Activated CD4-positive, CD25-positive, alpha-beta regulatory T cell (primary cell): ENCODE measurements at regions not wholly inside any gene's neighbourhood (a gene's known extent, or its start where the extent isn't known, plus 50 kb on each side); places are given as distances from the start of the nearest gene placed in this dataset.
"Not testable (repeated sequence)": the region's sequence is repeated elsewhere in the genome, so short reads cannot be mapped to it uniquely, and the experiment has no call there.

ENCODE experiments used
- DNase-seq, 4 experiments: peaks; one replicate each; lab custom pipeline; 2025; lab: John Stamatoyannopoulos, UW

- DNase-seq, result no peak
These were observed 195.7 kb downstream of the LRATD1 start for GRCh38 chr2:14828223-14828622.

DNA sequence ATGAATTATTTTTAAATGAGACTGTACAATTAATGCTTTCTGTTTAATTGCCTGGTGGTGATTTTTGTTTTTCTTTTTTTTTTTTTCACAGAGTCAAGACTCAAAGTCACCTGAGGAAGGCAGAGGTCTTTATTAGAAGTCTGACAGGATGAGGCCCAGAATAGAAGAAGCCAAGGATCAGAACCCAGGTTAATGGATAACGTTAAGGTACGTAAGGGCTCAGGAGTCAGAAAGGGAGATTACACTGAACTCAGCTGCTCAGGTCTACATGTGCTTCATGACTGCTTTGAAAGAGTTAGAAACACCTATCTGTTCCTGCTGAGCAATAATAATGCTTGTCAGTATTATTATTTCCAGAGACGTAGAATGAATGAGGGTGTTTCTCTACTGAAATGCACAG, 196.5 kb downstream of the LRATD1 start:
- no peak for DNase-seq

- DNase-seq, result no peak
These were observed 198.9 kb downstream of the LRATD1 start for GRCh38 chr2:14831458-14831857.

GRCh38 chr2:14843507-14844204, 211.1 kb downstream of the LRATD1 start:
- DNase-seq, result no peak

GRCh38 chr2:14855751-14856150, 223.2 kb downstream of the LRATD1 start:
- no peak for DNase-seq

GRCh38 chr2:14861181-14861580, 228.7 kb downstream of the LRATD1 start:
- DNase-seq, result no peak

- DNase-seq, result no peak
These were observed 234.3 kb downstream of the LRATD1 start for GRCh38 chr2:14866736-14867352.

GRCh38 chr2:14867853-14868252, 235.3 kb downstream of the LRATD1 start:
- DNase-seq, result no peak

GRCh38 chr2:14872779-14873325, 240.3 kb downstream of the LRATD1 start:
- DNase-seq, result no peak

DNA sequence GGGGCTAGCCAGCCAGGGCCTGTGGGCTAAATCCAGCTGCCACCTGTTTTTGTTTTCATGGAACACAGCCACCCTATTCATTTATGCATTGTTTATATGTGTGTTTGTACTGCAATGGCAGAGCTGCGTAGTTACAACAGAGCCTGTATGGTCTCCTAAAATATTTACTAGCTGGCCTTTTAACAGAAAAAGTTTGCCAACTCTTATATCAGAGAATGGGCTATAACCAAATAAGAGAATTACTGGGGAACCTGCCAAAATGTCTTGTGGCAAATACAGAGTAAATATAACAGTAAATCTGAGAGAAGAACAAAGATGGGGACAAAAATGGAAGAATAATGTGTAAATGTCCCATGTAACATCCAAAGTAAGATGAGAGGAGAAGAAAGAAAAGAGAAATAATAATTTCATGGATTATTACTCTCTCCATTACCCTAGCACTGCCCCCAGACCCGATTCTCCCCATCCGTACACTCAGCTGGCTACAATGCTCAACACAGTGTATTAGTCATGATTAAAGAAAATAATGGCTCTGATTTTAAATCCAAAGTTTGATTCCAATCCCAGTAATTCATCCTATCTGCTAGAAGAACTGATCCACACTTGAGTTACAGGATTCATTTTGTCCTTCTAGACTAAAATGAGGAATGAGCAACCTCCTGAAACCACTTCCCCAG, 249.3 kb downstream of the LRATD1 start:
- DNase-seq, result no peak

DNA sequence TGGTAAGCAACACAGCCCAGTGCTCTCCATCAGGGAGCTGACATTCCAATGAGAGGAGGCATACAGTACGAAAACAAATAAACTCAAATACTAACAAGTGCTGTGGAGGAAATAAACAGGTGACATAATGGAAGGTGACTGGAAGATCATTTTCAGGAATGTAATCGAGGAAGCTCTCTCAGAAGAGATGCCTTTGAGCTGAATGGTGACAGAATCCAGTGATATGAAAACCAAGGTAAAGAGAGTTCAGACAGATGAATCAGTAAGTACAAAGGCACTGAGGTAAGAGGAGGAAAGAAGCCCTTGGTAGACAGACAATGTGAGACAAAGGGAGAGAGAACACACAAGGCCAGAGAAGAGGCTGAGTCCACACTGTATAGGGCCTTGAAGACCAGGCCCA, 252.1 kb downstream of the LRATD1 start:
- DNase-seq, result no peak

DNA sequence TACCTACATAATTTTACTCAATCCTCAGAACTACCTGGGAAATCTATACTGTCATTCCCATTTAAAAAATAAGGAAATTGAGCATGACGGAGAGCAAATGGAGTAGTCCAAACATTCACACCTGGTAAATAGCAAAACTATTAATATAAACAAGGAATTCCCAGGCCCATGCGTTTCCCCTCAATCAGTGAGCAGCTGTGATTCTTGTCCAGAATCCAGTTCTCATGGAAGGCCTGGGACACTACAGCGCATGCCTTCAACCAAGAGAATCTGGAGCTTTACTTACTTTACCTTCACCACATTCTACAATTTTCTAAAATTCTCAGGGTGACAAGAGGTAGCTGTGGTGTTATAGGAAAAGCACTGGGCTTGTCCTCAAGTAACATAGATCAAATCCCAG, 259.0 kb downstream of the LRATD1 start:
- no peak for DNase-seq

DNA sequence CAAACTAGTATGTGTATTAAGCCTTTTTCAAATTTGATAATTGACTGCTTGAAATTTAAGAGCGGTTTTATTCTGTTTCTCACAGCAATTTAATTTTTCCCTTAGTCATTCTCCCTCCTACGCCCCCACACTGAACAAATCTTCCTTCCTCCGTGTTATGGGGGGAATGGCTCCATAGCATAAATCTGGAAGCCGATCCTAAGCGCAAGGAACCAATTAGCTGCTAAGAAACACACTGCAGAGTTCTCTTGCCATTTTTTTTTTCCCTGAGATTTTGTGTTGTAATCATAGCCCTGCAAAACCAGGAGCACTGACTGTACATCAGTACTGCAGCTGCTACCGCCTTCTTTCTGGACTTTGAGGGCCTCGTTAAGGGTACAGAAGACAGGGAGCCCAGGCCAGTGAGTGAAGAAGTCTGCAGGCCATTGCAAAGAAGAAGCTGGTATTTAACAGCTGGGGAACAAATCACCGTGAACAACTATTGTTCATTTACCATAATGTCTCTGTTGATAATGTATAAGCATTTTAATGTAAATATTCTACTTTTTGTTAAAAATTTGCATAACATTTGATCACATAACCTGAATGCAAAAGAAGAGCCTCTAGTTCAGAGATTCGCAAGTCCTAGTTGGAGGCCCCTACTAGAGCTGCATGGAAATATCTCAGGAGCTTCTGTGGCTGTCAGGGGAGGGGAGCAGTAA, 264.0 kb downstream of the LRATD1 start:
- DNase-seq, result no peak

DNA sequence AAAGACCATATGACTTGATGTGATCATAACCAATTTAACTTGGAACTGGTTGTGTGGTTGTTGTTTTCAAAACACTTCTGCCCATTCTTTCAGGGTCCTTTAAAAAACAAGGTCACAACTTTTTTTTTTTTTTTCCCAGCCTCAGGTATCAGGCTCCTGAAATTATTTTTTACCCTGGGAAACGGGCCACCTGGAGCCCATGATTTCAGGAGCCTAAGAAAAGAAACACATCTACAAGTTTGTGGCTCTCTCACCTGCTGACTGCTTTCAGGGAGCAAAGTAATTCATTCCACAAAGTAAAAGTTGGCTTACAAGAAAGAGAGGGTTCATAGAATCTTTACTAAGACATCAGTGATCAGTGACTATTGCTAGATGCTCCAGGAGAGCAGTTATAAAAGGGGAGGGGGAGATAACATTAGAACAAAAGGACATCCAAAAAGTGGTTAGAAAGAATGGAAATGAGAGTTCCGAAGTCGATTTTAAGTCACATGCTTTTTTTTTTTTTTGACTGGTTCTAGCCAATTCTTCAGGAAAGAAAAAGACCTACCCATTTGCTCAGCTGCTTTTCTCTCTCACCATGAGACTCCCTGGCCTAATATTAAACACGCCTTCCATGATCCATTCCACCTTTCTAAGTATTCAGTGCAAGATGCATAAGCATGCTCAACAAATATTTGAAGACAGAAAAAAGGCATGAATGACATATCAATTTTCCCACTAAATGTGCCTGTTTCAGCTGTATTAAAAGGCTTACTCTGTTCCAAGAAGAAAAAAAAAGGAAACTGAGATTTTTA, 267.3 kb downstream of the LRATD1 start:
- no peak for DNase-seq

GRCh38 chr2:14901737-14902136, 269.2 kb downstream of the LRATD1 start:
- DNase-seq, result no peak

GRCh38 chr2:14902953-14903352, 270.4 kb downstream of the LRATD1 start:
- DNase-seq, result no peak

GRCh38 chr2:14903709-14904374, 271.3 kb downstream of the LRATD1 start:
- DNase-seq, result peak in 1 of 4 experiments; percentile 8

- not testable (repeated sequence) for DNase-seq
These were observed 271.9 kb downstream of the LRATD1 start for GRCh38 chr2:14904378-14904777.

- no peak for DNase-seq
These were observed 273.1 kb downstream of the LRATD1 start for GRCh38 chr2:14905571-14905970.

- no peak for DNase-seq
These were observed 274.6 kb downstream of the LRATD1 start for GRCh38 chr2:14907014-14907612.

GRCh38 chr2:14909795-14910194, 277.3 kb downstream of the LRATD1 start:
- no peak for DNase-seq
